ENCODE measurements at regions not wholly inside any gene's neighbourhood (a gene's known extent, or its start where the extent isn't known, plus 50 kb on each side); places are given as distances from the start of the nearest gene placed in this dataset.

DNA sequence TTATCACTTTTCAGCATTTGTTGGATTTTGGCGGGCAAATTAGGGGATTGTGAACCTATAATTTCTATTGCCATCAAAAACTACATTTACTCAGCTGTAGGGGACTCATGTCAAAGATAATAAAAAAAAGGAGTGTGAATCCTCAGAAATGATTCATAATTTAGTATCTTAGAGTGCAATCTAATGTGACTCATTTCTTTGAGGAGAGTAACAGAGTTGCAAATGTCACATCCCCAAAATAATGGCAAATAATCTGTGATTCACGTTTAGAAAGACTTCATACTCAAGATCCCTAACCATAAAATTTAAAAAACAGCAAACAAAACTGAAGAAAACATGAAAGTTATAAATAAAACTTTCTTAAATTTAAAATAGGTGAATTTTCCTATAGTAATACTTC is 373.0 kb downstream of the CDH2 start:
- no peak overlapping the region for H3K4me3 ChIP-seq (ENCODE audit: low read depth, low read length)
- TF ChIP-seq, protein P1, sequence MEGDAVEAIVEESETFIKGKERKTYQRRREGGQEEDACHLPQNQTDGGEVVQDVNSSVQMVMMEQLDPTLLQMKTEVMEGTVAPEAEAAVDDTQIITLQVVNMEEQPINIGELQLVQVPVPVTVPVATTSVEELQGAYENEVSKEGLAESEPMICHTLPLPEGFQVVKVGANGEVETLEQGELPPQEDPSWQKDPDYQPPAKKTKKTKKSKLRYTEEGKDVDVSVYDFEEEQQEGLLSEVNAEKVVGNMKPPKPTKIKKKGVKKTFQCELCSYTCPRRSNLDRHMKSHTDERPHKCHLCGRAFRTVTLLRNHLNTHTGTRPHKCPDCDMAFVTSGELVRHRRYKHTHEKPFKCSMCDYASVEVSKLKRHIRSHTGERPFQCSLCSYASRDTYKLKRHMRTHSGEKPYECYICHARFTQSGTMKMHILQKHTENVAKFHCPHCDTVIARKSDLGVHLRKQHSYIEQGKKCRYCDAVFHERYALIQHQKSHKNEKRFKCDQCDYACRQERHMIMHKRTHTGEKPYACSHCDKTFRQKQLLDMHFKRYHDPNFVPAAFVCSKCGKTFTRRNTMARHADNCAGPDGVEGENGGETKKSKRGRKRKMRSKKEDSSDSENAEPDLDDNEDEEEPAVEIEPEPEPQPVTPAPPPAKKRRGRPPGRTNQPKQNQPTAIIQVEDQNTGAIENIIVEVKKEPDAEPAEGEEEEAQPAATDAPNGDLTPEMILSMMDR (IDR thresholded peaks at IDR 0.05; ENCODE audit: low read depth, low read length) = no peak

DNA sequence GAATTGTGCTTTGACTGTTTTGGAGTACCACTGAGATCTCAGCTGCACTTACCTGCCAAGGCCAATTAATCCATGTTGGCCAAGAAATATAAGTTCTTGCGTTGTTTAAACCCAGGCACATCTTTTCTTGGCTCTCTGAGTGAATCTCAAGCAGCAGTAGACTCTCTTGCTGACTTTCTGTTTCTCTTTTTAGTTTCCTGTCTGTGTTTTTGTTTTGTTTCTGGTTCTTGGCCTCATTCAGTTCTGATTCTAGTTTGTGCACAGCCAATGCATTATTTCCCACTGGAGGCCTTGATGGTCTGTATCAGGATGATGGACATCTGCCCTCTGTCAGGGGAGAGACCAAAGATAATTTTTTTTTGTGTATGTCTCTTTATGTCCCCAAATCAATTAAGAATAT is 379.4 kb downstream of the CDH2 start:
- TF ChIP-seq, protein P1 (IDR thresholded peaks at IDR 0.05; ENCODE audit: low read depth, low read length) = no peak
- H3K4me3 ChIP-seq (ENCODE audit: low read depth, low read length) = no peak overlapping the region

DNA sequence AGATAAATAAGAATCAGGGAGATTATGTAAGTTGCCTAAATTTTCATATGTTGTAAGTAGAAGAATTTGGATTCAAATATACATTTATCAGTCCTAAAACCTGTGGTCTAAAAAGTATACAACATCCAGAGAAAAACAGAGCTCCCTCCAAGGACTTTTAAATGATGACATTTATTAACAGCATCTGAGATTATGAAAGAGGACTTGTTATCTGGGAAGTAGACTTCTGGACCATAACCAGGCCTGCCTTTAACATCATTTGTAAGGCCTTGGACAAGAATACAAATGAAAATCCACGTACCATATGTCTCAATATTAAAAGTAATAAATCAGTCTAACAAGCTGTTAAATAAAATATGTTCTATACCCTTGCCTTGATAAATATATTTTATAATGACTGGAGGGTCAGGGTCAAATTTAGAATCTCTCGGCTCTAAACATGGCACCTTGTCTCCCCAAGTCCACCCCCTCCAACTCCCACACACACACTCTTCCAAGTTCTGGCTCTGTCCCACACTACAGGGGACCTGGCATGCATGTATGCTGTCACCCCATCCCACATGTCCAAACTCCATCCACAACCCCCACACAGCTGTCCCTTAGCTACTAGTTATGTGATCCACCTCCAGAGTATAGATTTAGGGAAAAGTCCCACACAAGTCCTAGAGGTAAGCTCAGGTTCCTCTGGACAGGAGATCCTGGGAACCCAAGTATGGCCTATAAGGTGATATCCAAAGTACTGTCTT is 382.6 kb downstream of the CDH2 start:
- TF ChIP-seq, protein P1 (IDR thresholded peaks at IDR 0.05; ENCODE audit: low read depth, low read length) = no peak
- 0 out of 2 replicates have a peak overlapping the region, but pooled peaks have one; percentile 11 for H3K4me3 ChIP-seq (ENCODE audit: low read depth, low read length)

DNA sequence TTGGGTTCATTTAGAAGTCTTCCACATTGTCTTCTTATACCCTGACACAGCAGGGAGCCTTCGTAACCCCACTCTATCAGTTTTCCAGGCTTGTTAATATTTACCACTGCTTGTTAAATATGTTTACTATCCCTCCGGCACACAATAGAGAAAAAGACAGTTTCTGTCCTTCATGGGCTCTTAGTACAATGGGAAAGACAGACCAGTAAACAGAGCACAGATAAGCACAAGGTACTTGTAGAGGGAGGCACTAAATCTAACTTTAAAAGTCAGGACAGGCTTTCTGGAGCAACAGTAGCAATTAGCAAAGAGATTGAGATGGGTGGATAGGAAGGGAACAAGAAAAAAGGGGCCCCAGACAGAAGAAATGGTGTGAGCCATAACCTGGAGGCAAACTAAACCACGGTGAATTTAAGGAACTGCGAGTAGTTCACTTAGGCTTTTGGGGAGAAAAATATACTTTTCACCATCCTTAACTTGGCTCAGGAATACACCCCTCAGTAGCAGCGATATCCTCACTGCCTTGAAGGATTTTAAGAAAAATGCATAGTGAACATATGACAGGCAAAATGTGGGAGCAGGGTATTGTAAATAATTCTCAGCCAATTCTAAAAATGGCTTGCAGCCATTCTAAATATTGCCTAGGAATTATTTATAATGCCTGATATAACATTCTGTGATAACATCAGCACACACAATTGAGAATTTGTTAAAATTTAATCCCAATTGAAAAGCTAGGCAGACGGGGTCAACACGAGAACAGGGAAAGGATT is 383.7 kb downstream of the CDH2 start:
- H3K4me3 ChIP-seq (ENCODE audit: low read depth, low read length) = no peak overlapping the region

DNA sequence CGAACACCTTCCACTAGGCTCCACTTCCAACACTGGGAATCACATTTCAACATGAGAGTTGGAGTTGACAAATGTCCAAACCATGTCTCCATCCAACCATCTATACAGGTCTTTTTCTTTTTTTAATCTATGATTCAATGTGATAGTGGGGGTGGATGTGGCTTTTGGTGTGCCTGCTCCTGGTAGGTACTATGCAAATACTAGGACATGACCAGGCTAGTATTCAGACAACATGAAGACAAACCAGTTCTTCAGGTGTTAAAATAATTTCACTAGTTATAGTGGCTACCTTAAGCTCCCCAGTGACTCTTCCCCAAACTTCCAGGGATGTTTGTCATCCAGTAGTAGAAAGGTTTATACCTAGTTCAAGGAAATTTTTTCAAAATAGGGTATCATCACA is 387.5 kb downstream of the CDH2 start:
- TF ChIP-seq, protein P1 (IDR thresholded peaks at IDR 0.05; ENCODE audit: low read depth, low read length) = no peak
- no peak overlapping the region for H3K4me3 ChIP-seq (ENCODE audit: low read depth, low read length)

More for the DNA sequence above, 383.7 kb downstream of the CDH2 start:
- TF ChIP-seq, protein P1 (IDR thresholded peaks at IDR 0.05; ENCODE audit: low read depth, low read length) = no peak

DNA sequence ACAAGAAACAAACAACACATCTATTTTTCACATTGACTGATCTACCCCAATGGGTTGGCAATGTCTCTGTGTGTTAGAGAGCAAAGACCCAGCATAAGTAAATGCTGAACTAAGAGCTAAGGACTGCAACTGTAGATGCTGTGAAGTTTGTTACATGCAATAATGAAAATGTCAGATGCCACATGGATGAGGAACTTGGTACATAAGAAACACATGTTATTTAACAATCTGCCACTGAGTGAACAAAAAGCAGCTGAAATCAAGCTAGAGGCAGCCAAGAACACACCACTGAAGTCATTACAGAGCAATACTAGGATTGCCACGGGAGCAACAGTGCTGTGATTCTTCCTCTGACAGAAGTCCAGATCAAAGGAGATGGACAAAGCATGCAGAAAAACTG is 389.4 kb downstream of the CDH2 start:
- no peak overlapping the region for H3K4me3 ChIP-seq (ENCODE audit: low read depth, low read length)
- TF ChIP-seq, protein P1 (IDR thresholded peaks at IDR 0.05; ENCODE audit: low read depth, low read length) = no peak

Measured in WI38 (cell line).